Mesenchymal stem cell (in vitro differentiated cells and primary cell): ENCODE measurements at regions not wholly inside any gene's neighbourhood (a gene's known extent, or its start where the extent isn't known, plus 50 kb on each side); places are given as distances from the start of the nearest gene placed in this dataset.

ENCODE experiments used
- DNase-seq: peaks from one replicate; pipeline ENCODE4 v3.0.0-alpha.2; 2013
- H2AFZ ChIP-seq: one replicate; pipeline ENCODE4 v1.6.1; 2013; ENCODE audit warnings: low read depth, mild to moderate bottlenecking, control low read depth, inconsistent platforms, low read length, moderate library complexity
- H2AK5ac ChIP-seq: 2 replicates; pipeline ENCODE4 v1.6.1; 2013; ENCODE audit warnings: low read length, moderate library complexity, mild to moderate bottlenecking, inconsistent platforms; ENCODE audit not compliant: severe bottlenecking
- H2BK120ac ChIP-seq: one replicate; pipeline ENCODE4 v1.6.1; 2013; ENCODE audit warnings: low read depth, mild to moderate bottlenecking, inconsistent platforms, low read length, moderate library complexity
- H2BK12ac ChIP-seq, 2 experiments: one replicate each; pipeline ENCODE4 v1.6.1; 2013; ENCODE audit warnings: inconsistent platforms in 2 of 2, low read length in 2 of 2, mild to moderate bottlenecking in 2 of 2, moderate library complexity in 2 of 2, control low read depth in 1 of 2
- H2BK15ac ChIP-seq: one replicate; pipeline ENCODE4 v1.6.1; 2013; ENCODE audit warnings: mild to moderate bottlenecking, low read depth, inconsistent platforms; ENCODE audit not compliant: poor library complexity, severe bottlenecking
- H2BK5ac ChIP-seq: 2 replicates; pipeline ENCODE4 v1.6.1; 2013; ENCODE audit warnings: low read depth, mild to moderate bottlenecking, low read length, control low read depth, inconsistent platforms; ENCODE audit not compliant: poor library complexity, severe bottlenecking
- H3K14ac ChIP-seq, 2 experiments: one replicate each; pipeline ENCODE4 v1.6.1; 2013; ENCODE audit warnings: inconsistent platforms in 2 of 2, low read length in 2 of 2, control low read depth in 1 of 2, mild to moderate bottlenecking in 1 of 2, moderate library complexity in 1 of 2
- H3K18ac ChIP-seq, 2 experiments: one replicate each; pipeline ENCODE4 v1.6.1; 2013; ENCODE audit warnings: inconsistent platforms in 2 of 2, low read length in 2 of 2, control low read depth in 1 of 2, low read depth in 1 of 2, mild to moderate bottlenecking in 1 of 2
- H3K23ac ChIP-seq, 2 experiments: one replicate each; pipeline ENCODE4 v1.6.1; 2013; ENCODE audit warnings: inconsistent platforms in 2 of 2, low read length in 2 of 2, mild to moderate bottlenecking in 2 of 2, moderate library complexity in 2 of 2, control low read depth in 1 of 2
- H3K27ac ChIP-seq: 2 replicates; pipeline ENCODE4 v1.5.1; 2013; ENCODE audit warnings: mild to moderate bottlenecking, moderate library complexity, low read length, control low read depth, inconsistent platforms; ENCODE audit not compliant: poor library complexity, severe bottlenecking
- H3K27me3 ChIP-seq, 2 experiments: 2 replicates each; pipeline versions ENCODE4 v1.6.1 to v1.7.0; 2013; ENCODE audit warnings: low read length in 2 of 2, mild to moderate bottlenecking in 2 of 2, moderate library complexity in 2 of 2, control low read depth in 1 of 2, inconsistent platforms in 1 of 2; ENCODE audit not compliant: control insufficient read depth in 1 of 2, insufficient read depth in 1 of 2
- H3K36me3 ChIP-seq, 2 experiments: 2 replicates each; pipeline versions ENCODE4 v1.6.1 to v1.7.0; 2013; ENCODE audit warnings: low read length in 2 of 2, control low read depth in 1 of 2, inconsistent platforms in 1 of 2, low read depth in 1 of 2, mild to moderate bottlenecking in 1 of 2; ENCODE audit not compliant: insufficient read depth in 2 of 2, control insufficient read depth in 1 of 2
- H3K4ac ChIP-seq, 2 experiments: one replicate each; pipeline ENCODE4 v1.6.1; 2013; ENCODE audit warnings: inconsistent platforms in 2 of 2, low read length in 2 of 2, mild to moderate bottlenecking in 2 of 2, moderate library complexity in 2 of 2, control low read depth in 1 of 2, low read depth in 1 of 2
- H3K4me1 ChIP-seq: 2 replicates; pipeline ENCODE4 v1.6.1; 2013; ENCODE audit warnings: low read depth, low read length, control low read depth; ENCODE audit not compliant: control insufficient read depth, insufficient read depth
- H3K4me2 ChIP-seq: 2 replicates; pipeline ENCODE4 v1.6.1; 2013; ENCODE audit warnings: low read length, mild to moderate bottlenecking, inconsistent platforms; ENCODE audit not compliant: poor library complexity, severe bottlenecking
- H3K4me3 ChIP-seq, 2 experiments: 2 replicates each; pipeline versions ENCODE4 v1.5.1 to v1.7.0; 2013; ENCODE audit warnings: low read length in 2 of 2, mild to moderate bottlenecking in 2 of 2, control low read depth in 1 of 2, low read depth in 1 of 2; ENCODE audit not compliant: insufficient read depth in 1 of 2
- H3K79me1 ChIP-seq: replicated peaks from 2 replicates; pipeline ENCODE4 v1.6.1; 2013; ENCODE audit warnings: mild to moderate bottlenecking, control low read depth, low read length, inconsistent platforms; ENCODE audit not compliant: poor library complexity, severe bottlenecking
- H3K9ac ChIP-seq: 2 replicates; pipeline ENCODE4 v1.7.0; 2013; ENCODE audit warnings: mild to moderate bottlenecking, low read length, moderate library complexity
- H3K9me3 ChIP-seq: 2 replicates; pipeline ENCODE4 v1.7.0; 2013; ENCODE audit warnings: mild to moderate bottlenecking, low read length; ENCODE audit not compliant: control insufficient read depth
- H4K8ac ChIP-seq: one replicate; pipeline ENCODE4 v1.6.1; 2013; ENCODE audit warnings: inconsistent platforms, mild to moderate bottlenecking, low read length, moderate library complexity
- H4K91ac ChIP-seq: one replicate; pipeline ENCODE4 v1.6.1; 2013; ENCODE audit warnings: mild to moderate bottlenecking, low read length, inconsistent platforms
- WGBS: methylation state at CpG from one replicate; pipeline ENCODE4 v1.1.7; 2013; ENCODE audit warnings: mixed read lengths; 5-methylcytosine and 5-hydroxymethylcytosine counted together

DNA sequence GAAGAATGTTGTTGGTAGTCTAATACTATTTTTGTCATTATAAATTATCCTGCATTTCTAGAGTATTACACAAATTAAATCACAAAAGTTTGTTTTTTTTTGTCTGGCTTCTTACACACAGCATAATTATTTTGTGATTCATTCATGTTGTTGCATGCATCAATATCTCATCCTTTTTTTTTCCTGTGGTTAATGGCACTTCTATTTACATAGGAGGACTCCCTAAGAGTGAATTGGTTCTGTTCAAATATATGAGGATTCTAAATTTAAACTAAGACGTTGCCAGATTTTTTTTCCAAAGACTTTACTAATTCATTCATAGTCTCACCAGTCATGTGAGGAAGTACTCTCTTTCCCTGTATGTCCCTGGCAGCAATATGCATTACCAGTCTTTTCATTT, 303.3 kb downstream of the GPR37 start:
- Histone ChIP-seq H3K4me1 (no peaks in the 10 kb centered on the region), H2BK12ac (no peak overlapping the region), H3K36me3 (no peaks in the 10 kb centered on the region), H3K23ac (no peak overlapping the region), H3K4me3 (no peak overlapping the region), H3K79me1 (no peaks in the 10 kb centered on the region), H4K91ac (no peak overlapping the region), H3K9me3 (no peaks in the 10 kb centered on the region), H3K14ac (no peak overlapping the region), H2AK5ac (no peak overlapping the region), H3K4me2 (no peak overlapping the region), H3K27me3 (no peaks in the 10 kb centered on the region), H2BK120ac (no peak overlapping the region), H3K9ac (no peak overlapping the region), H3K27ac (peak overlapping the region; percentile 45), H2BK5ac (no peak overlapping the region), H3K18ac (no peak overlapping the region), H2BK15ac (no peak overlapping the region), H3K4ac (no peak overlapping the region), H2AFZ (no peak overlapping the region), H4K8ac (no peak overlapping the region)
- 0% methylated on average over 1 of the region's 1 CpG for WGBS
- DNase-seq: peak; percentile 80

DNA sequence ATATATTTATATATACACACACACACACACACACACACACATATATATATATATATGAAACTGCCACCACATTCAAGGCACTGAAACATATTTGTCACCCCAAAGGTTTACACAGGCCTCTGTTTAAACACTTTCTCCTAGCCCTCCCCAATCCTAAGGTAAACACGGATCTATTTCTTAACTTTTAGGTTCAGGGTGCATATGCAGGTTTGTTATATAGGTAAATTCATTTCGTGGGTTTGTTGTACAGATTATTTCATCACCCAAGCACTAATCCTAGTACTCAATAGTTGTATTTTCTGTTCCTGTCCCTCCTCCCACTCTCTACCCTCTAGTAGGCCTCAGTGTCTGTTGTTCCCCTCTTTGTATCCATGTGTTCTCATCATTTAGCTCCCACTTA, 305.0 kb downstream of the GPR37 start:
- H2AFZ ChIP-seq: no peak overlapping the region
- H2BK120ac ChIP-seq: no peak overlapping the region
- H3K4me3 ChIP-seq: no peak overlapping the region
- H3K9me3 ChIP-seq: no peaks in the 10 kb centered on the region
- H2BK15ac ChIP-seq: no peak overlapping the region
- H3K9ac ChIP-seq: no peak overlapping the region
- H3K4me1 ChIP-seq: no peaks in the 10 kb centered on the region
- peak overlapping the region; percentile 5 to 21 for H3K18ac ChIP-seq
- WGBS: 57% methylated on average over 1 of the region's 2 CpGs
- no peaks in the 10 kb centered on the region for H3K36me3 ChIP-seq
- no peaks in the 10 kb centered on the region for H3K27me3 ChIP-seq
- no peak overlapping the region for H2BK5ac ChIP-seq
- H4K8ac ChIP-seq: no peak overlapping the region
- H2AK5ac ChIP-seq: peak overlapping the region; percentile 98
- no peak for DNase-seq
- no peak overlapping the region for H3K4me2 ChIP-seq
- H3K14ac ChIP-seq: no peak overlapping the region
- H3K27ac ChIP-seq: peak overlapping the region; percentile 82
- peak overlapping the region in 1 of 2 experiments; percentile 58 for H3K4ac ChIP-seq
- H3K79me1 ChIP-seq: peaks cover 1% of the 10 kb centered on the region
- peak overlapping the region in 1 of 2 experiments; percentile 89 for H2BK12ac ChIP-seq
- peak overlapping the region; percentile 68 for H4K91ac ChIP-seq
- no peak overlapping the region for H3K23ac ChIP-seq

GRCh38 chr7:124460056-124460450, 305.5 kb downstream of the GPR37 start:
- H4K91ac ChIP-seq: no peak overlapping the region
- H2BK15ac ChIP-seq: no peak overlapping the region
- no peak overlapping the region for H3K18ac ChIP-seq
- no peak overlapping the region for H3K23ac ChIP-seq
- DNase-seq: peak; percentile 76
- WGBS: 2% methylated on average over 1 of the region's 1 CpG
- H2BK12ac ChIP-seq: no peak overlapping the region
- no peaks in the 10 kb centered on the region for H3K36me3 ChIP-seq
- H3K4me1 ChIP-seq: no peaks in the 10 kb centered on the region
- H2BK120ac ChIP-seq: peak overlapping the region; percentile 19
- H3K4me2 ChIP-seq: no peak overlapping the region
- H3K27me3 ChIP-seq: no peaks in the 10 kb centered on the region
- no peak overlapping the region for H3K14ac ChIP-seq
- H3K4ac ChIP-seq: no peak overlapping the region
- H4K8ac ChIP-seq: no peak overlapping the region
- H3K9ac ChIP-seq: no peak overlapping the region
- peaks cover 1% of the 10 kb centered on the region for H3K79me1 ChIP-seq
- H2BK5ac ChIP-seq: peak overlapping the region; percentile 98
- H2AFZ ChIP-seq: no peak overlapping the region
- no peaks in the 10 kb centered on the region for H3K9me3 ChIP-seq
- H2AK5ac ChIP-seq: no peak overlapping the region
- peak overlapping the region; percentile 100 for H3K27ac ChIP-seq
- no peak overlapping the region for H3K4me3 ChIP-seq

DNA sequence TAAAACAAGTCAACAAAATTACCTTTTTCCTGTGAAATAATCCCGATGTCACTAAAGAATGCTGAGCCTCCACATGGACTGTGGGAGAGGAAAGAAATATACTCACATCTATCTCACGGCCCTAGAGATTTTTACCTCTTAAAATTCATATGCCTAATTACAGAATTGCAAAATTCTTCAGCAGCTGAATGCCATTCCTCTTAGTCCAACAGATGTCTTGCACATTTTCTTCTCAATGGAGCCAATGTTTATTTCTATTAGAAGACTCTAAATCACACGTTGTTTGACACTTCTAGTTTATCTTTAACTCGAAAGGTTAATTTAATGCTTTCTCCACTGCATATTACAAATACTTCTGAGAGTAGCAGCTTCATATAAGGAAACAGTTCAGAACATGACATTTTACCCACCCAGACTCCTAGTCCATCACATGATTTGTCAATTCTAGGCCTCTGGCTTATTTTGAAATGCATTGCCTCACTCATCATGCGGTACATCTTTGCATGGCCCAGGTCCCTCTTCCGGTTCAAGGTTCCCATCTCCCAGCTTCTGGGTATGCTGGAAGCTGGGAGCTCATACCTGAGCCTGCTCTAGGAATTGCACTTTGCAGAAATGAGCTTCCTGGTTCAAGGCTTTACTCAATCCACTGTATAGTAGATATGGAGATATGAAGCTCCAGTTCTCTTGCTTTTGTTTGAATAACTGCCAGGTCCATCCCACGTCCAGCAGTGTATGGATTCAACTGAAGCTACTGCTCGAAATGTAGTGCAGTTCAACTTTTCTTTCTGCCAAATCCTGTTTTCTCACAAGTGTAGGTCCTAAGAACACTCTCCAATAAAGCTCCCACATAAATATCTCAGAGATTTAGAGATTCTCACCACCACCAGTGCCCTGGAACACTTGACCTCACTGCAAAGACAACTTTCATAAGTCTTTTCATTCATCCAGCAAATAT, 306.2 kb downstream of the GPR37 start:
- H2BK12ac ChIP-seq: no peak overlapping the region
- peak overlapping the region; percentile 98 for H2BK5ac ChIP-seq
- no peak overlapping the region for H3K4me3 ChIP-seq
- no peak overlapping the region for H4K91ac ChIP-seq
- no peaks in the 10 kb centered on the region for H3K36me3 ChIP-seq
- peak overlapping the region; percentile 97 for H2AK5ac ChIP-seq
- H4K8ac ChIP-seq: no peak overlapping the region
- peak overlapping the region; percentile 100 for H3K27ac ChIP-seq
- peak overlapping the region; percentile 57 to 72 for H3K18ac ChIP-seq
- H3K9me3 ChIP-seq: no peaks in the 10 kb centered on the region
- no peak overlapping the region for H2AFZ ChIP-seq
- WGBS: 1% methylated on average over 8 of the region's 8 CpGs
- H3K4me1 ChIP-seq: no peaks in the 10 kb centered on the region
- H2BK120ac ChIP-seq: no peak overlapping the region
- H3K4ac ChIP-seq: peak overlapping the region in 1 of 2 experiments; percentile 79
- peak overlapping the region in 1 of 2 experiments; percentile 69 for H3K23ac ChIP-seq
- no peak overlapping the region for H2BK15ac ChIP-seq
- H3K27me3 ChIP-seq: no peaks in the 10 kb centered on the region
- no peak overlapping the region for H3K9ac ChIP-seq
- peak; percentile 90 for DNase-seq
- no peak overlapping the region for H3K14ac ChIP-seq
- peaks cover 1% of the 10 kb centered on the region for H3K79me1 ChIP-seq
- no peak overlapping the region for H3K4me2 ChIP-seq
